NCI-H82 (cell line): ENCODE measurements at regions not wholly inside any gene's neighbourhood (a gene's known extent, or its start where the extent isn't known, plus 50 kb on each side); places are given as distances from the start of the nearest gene placed in this dataset.
A peak's percentile ranks its signal among the peaks of the same experiment; 100 is the strongest.
"Not testable (repeated sequence)": the region's sequence is repeated elsewhere in the genome, so short reads cannot be mapped to it uniquely, and the experiment has no call there.

Source experiments
- DNase-seq: peaks from one replicate; lab custom pipeline; 2025; lab: John Stamatoyannopoulos, UW

DNA sequence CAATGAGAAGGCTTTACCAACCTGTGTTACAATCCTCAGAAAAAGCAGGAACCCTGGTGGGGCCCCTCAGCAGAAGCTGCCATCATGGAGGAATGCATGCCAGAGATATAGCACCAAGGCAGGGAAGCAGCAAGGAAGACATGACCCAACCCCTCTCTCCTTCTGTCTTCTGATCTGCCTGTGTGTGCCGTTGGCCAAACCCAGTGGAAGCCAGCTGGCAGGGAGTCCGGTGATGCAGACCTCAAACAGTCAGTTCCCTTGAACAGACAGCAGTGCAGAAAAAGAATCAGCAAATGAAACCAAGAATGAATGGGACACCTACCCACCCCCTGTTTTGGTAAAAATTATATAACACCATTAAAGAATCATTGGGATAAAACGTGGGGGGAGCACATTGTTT lies 234.2 kb downstream of the ZNF608 start:
- no peak for DNase-seq

DNA sequence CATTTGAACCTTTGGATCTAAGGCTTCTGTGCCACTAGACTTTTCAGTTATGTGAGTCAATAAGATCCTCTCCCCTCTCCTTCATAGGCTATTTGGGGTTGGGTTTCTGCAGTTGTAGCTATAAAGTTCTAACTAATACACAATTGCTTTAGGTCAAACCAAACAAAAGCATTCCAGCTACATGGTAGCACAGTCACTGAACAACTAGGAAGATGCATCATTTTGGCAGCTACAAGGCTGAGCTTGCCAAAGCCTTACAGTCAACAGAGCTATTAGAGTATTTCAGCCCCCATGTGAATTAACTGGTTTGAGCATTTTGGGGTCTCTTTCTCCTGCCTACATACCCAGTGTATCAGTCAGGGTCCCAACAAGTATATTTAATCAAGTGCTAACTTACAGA lies 234.6 kb downstream of the ZNF608 start:
- no peak for DNase-seq

- no peak for DNase-seq
These were observed 238.8 kb downstream of the ZNF608 start for GRCh38 chr5:124507688-124508087.

DNA sequence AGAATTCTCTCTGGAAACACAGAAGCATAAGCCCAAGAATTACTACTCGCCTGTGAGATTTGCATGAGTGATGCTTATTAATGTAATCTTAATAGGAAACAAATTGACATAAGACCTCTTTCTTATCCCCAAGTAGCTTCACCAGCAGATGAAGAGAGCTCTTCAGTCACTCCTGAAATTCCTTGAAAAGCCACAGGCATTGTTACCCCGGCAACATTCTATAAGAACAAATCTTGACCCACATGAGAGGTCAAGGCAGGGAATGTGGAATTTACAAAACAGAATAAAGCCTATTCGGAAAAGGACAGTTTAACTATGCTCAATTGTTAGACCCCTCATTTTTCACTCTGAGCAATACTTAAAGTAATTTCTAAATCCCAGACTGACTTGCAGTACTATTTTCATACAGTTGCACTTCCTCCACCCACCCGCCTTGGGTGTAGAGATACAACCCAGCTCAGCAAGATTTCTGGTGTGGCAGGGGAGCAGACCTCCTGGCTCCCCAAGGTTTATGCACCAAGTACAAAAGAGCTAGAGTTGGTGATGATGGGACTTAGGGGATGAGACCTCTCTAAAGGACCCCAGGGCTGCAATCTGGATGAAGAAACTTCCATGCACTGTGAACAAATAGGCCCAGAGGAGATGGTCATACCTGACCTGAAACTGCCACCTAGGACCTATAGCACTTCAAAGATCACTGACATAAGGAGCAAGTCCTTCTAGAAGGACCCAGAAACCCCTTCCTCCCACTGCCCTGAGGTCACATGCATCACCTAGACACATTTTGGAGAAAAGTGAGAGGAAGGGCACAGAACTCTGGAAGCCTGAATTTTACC lies 242.1 kb downstream of the ZNF608 start:
- DNase-seq, result no peak

- DNase-seq, result no peak
These were observed 243.9 kb downstream of the ZNF608 start for GRCh38 chr5:124502551-124502950.

DNA sequence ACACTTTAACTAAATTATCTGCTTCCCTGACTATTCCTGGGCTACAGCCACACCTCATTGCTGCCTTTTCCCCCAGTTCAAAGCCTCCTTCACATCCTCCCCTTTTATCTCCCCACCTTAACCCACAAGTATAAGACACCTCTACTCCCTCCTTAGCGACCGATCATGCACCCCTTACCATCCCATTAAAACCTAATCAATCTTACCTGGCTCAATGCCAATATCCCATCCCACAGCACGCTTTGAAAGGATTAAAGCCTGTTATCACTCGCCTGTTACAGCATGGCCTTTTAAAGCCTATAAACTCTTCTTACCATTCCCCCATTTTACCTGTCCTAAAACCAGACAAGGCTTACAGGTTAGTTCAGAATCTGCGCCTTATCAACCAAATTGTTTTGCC lies 246.6 kb downstream of the ZNF608 start:
- peak; percentile 72 for DNase-seq

- peak; percentile 50 for DNase-seq
These were observed 249.5 kb downstream of the ZNF608 start for GRCh38 chr5:124496968-124497367.

- no peak for DNase-seq
These were observed 251.8 kb downstream of the ZNF608 start for GRCh38 chr5:124494540-124495116.

DNA sequence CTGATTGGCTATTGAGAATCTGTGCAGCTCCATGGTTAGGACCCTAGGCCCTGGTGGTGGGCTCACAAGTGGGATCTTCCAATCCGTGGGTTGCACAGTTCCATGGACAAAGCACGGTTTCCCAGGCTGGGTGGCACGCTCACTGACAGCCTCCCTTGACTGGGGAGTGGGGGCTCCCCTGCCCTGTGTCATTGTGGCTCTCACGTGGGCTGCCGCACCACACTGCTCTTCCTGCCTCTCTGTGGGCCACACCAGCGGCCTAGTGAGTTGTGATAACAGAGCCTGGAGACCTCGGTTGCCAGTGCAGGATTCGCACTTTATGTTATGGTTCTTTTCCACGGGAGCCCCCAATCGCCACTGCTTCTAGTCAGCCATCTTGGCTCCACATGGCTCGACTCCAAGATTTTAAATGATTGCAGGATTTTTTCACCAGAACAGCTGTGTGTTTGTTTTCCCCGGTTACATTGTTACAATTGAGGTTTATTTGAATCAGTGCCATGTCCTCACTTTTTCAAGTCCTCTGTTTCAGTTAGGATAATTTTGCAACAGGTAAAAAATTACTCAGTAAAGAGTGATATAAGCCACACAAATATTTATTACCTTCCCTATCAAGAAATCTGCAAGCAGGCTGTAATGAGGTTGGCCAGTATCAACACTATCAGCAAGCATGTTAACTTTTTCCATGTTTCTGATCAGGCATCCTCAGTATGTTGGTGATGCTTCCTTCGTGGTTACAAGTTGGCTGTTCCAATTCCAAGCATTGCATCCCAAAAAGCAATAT lies 253.8 kb downstream of the ZNF608 start:
- no peak for DNase-seq

- DNase-seq, result not testable (repeated sequence)
These were observed 256.1 kb downstream of the ZNF608 start for GRCh38 chr5:124490315-124490714.

GRCh38 chr5:124481419-124481818 lies 265.0 kb downstream of the ZNF608 start:
- no peak for DNase-seq

DNA sequence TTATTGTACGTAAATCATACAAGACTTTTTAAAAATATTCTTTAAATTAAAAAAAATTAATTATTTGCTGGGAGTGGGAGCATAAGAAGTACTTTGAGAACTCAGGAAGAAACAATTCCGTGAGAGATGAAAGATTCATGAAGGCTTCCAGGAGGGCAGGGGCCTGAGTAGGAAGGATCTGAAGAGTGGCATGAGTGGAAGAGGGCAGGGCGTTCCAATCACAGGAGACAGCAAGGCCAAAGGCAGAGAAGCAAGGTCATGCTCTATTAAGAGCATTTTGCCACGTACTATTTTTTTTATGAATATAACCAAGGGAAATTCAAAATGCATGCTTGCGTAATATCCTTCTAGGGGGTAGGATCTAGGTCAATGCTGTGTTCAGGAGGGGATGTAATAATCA lies 265.5 kb downstream of the ZNF608 start:
- no peak for DNase-seq

DNA sequence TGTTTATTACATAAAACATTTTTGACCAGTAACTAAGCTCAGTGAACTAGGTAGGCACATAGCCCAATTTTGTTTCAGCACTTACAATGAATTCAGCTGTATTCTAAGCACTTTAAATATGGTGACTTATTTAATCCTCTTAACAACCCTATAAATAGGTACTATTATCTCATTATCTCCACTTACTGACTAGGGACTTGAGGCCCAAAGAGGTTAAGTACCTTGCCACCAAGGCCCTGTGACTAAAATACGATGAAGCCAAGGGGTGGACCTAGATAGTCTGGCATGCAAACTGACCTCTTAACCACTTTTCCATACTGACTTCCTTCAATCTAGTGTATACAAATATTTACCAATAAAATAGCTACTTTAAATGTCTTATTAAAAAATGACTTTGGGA lies 266.4 kb downstream of the ZNF608 start:
- DNase-seq, result peak; percentile 88

DNA sequence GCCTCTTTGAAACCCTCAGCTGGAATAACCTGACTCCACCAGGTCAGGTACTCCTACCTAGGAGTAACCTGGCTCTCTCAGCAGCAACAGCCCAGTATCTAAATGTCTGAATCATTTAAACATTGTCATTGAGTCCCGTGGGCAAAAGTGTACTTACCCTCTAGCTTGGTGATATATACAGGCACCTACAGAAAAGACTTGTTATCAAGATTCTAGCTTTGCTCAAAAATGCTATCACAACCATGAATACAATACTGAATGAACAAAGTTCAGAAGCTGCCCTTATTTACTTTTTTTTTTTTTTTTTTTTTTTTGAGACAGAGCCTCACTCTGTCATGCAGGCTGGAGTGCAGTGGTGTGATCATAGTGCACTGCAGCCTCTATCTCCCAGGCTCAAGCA lies 268.2 kb downstream of the ZNF608 start:
- no peak for DNase-seq

DNA sequence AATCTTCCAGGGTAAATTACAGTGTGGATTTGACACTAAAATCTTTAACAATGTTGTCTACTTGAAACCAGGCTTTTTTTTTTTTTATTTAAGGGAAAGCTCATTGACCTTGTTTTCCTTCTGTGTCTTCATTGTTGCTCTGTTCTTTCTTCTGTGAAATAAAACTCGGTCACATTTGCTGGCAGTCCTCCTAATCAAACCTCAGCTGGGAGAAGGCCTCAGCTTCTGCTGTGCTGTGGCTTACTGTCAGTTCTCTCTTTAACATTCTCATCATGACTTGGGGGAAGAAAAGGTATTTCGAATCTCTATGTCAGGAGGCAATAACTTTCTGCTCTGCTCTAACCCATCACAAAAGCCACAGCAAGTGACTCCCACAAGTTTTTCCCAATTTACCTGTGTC lies 268.9 kb downstream of the ZNF608 start:
- no peak for DNase-seq

DNA sequence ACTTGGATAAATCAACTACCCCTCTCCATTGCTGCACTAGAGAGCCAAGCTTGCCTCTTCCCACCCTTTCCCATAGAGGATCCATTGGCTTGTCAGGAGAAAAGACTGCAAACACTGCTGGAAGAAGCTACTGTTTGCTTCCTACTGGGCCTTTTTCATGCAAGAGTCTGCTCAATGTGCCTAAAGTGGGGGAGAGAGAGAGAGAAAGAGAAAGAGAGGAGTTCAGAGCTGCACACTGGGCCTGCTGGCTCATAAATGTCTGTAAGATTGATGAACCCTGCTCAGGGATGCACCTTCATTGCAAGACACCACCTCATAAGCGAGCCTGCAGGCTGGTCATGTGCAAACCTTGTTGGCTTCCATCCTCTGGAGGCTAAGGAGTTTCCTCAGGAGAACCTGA lies 269.4 kb downstream of the ZNF608 start:
- DNase-seq, result no peak

- DNase-seq, result no peak
These were observed 271.8 kb downstream of the ZNF608 start for GRCh38 chr5:124474528-124475215.

- DNase-seq, result no peak
These were observed 277.6 kb downstream of the ZNF608 start for GRCh38 chr5:124468671-124469411.

GRCh38 chr5:124467745-124468144 lies 278.7 kb downstream of the ZNF608 start:
- DNase-seq, result no peak

GRCh38 chr5:124466011-124466410 lies 280.4 kb downstream of the ZNF608 start:
- DNase-seq, result no peak

DNA sequence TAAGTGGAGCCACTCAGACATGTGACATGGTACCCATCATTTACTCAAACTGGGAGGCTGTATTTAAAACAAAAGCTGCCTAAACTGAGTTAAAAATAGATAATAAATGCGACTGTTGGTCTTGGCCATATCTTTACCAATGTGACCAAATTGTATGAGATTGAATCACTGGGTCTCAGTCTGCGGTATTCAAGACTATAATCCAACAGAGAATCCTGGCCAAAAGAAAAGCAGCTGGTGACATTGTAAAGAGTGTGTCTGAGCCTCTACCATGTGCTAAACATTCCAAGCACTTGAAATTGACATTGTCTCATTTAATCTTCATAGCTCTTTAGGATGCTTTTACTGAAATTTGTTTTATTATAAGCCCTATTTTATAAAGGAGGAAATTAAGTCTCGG lies 282.6 kb downstream of the ZNF608 start:
- no peak for DNase-seq

- DNase-seq, result no peak
These were observed 283.7 kb downstream of the ZNF608 start for GRCh38 chr5:124462751-124463150.
